Breast epithelium (tissue), 3 donors: ENCODE measurements at regions not wholly inside any gene's neighbourhood (a gene's known extent, or its start where the extent isn't known, plus 50 kb on each side); places are given as distances from the start of the nearest gene placed in this dataset.

Experiments used
- POLR2A ChIP-seq: fragments of 450-650 bp; IDR thresholded peaks from one replicate; pipeline ENCODE4 v1.6.1; 2016; ENCODE audit warnings: antibody characterized with exemption, mild to moderate bottlenecking, moderate library complexity
- TF ChIP-seq, protein P1 (sequence below), 3 donors: fragments of 450-650 bp; IDR thresholded peaks; one replicate each; pipeline ENCODE4 v1.5.1; 2016 to 2017; ENCODE audit warnings: antibody characterized with exemption in 3 of 3, mild to moderate bottlenecking in 3 of 3, moderate library complexity in 3 of 3

DNA sequence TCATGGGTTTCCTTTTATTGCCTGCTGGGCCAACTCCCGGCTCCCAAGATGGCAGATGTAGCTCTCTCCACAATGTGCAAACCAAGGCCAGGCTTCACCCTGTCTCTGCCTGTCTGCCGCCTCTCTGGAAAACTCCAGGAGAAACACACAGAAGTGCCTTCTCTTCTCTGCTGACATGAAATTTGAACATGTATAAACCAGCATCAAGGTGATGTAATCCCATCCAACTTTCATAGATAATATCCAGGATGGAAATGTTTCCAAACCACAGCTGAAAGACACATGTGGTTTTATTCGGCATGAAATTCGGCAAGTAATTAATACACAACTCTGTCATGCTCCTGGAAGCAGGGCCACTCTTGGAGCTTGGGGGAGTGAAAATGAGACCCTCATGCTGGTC, 297.2 kb downstream of the C7orf25 start:
- TF ChIP-seq, protein P1, sequence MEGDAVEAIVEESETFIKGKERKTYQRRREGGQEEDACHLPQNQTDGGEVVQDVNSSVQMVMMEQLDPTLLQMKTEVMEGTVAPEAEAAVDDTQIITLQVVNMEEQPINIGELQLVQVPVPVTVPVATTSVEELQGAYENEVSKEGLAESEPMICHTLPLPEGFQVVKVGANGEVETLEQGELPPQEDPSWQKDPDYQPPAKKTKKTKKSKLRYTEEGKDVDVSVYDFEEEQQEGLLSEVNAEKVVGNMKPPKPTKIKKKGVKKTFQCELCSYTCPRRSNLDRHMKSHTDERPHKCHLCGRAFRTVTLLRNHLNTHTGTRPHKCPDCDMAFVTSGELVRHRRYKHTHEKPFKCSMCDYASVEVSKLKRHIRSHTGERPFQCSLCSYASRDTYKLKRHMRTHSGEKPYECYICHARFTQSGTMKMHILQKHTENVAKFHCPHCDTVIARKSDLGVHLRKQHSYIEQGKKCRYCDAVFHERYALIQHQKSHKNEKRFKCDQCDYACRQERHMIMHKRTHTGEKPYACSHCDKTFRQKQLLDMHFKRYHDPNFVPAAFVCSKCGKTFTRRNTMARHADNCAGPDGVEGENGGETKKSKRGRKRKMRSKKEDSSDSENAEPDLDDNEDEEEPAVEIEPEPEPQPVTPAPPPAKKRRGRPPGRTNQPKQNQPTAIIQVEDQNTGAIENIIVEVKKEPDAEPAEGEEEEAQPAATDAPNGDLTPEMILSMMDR (IDR thresholded peaks at IDR 0.05), result no peak
- no peak for TF ChIP-seq POLR2A
